HCT116 (cell line): ENCODE measurements at regions not wholly inside any gene's neighbourhood (a gene's known extent, or its start where the extent isn't known, plus 50 kb on each side); places are given as distances from the start of the nearest gene placed in this dataset.

ENCODE experiments used
- ATAC-seq: fragments of 200-7000 bp; cut with Tn5 transposase; 2 replicates; pipeline ENCODE4 v1.9.1; 2020; ENCODE audit warnings: mild to moderate bottlenecking, moderate library complexity
- BruUV-seq: library from RNA; stranded (reverse); fragments of 400-500 nt; replicated peaks from 2 replicates; lab custom pipeline; 2021; lab: Mats Ljungman, UMichigan
- CTCF ChIA-PET: fragments of 300-600 bp; sonication (Branson Sonifier 250); formaldehyde crosslinking; loops from one replicate; lab custom pipeline; 2021; ENCODE audit warnings: antibody characterized with exemption; lab: Charles Lee
- POLR2A ChIA-PET: fragments of 300-600, 350-600 bp; sonication (Branson Sonifier 250); formaldehyde crosslinking; loops from one replicate; lab custom pipeline; 2021; ENCODE audit warnings: antibody characterized with exemption; lab: Charles Lee
- RAD21 ChIA-PET, 2 experiments: fragments of 300-600 bp; sonication (Branson Sonifier 250); formaldehyde crosslinking; loops; one replicate each; lab custom pipeline; 2023; ENCODE audit warnings: low total read pairs in 2 of 2; ENCODE audit not compliant: uncharacterized antibody in 2 of 2, unreplicated experiment in 2 of 2, low non-redundant PET in 1 of 2; lab: Charles Lee
- DNase-seq: peaks from one replicate; pipeline ENCODE4 v3.0.0-alpha.2; 2010; ENCODE audit warnings: low read depth, low spot score
- H2AFZ ChIP-seq: fragments of 200-600 bp; shearing (Covaris generic), sonication (generic); 2 replicates; pipeline ENCODE4 v1.6.1; 2017; ENCODE audit warnings: low read depth, mixed run types, mixed read lengths, antibody characterized with exemption, low read length; ENCODE audit not compliant: poor library complexity, severe bottlenecking
- H3K27ac ChIP-seq: 2 replicates; pipeline ENCODE4 v1.5.1; 2012; ENCODE audit warnings: low read depth, low read length
- H3K27me3 ChIP-seq: fragments of 200-600 bp; sonication (generic); 2 replicates; pipeline ENCODE4 v1.6.1; 2016; ENCODE audit warnings: mixed run types, low read length, mixed read lengths; ENCODE audit not compliant: insufficient read depth
- H3K36me3 ChIP-seq, 2 experiments: fragments of 200-500 bp in 1 of 2; fragments of 200-600 bp in 1 of 2; sonication (Bioruptor generic) in 1 of 2; sonication (generic) in 1 of 2; 2 replicates each; pipeline versions ENCODE4 v1.5.1 to v1.6.1; 2014 to 2016; ENCODE audit warnings: low read length in 2 of 2, inconsistent platforms in 1 of 2, mixed read lengths in 1 of 2, mixed run types in 1 of 2; ENCODE audit not compliant: insufficient read depth in 2 of 2, control insufficient read depth in 1 of 2
- H3K4me1 ChIP-seq, 2 experiments: fragments of 200-600 bp in 1 of 2; sonication (generic) in 1 of 2; 2 replicates each; pipeline versions ENCODE4 v1.5.1 to v1.6.1; 2012 to 2017; ENCODE audit warnings: low read length in 2 of 2, inconsistent platforms in 1 of 2, mild to moderate bottlenecking in 1 of 2, mixed read lengths in 1 of 2, mixed run types in 1 of 2, moderate library complexity in 1 of 2; ENCODE audit not compliant: insufficient read depth in 2 of 2, control insufficient read depth in 1 of 2
- H3K4me2 ChIP-seq: fragments of 200-600 bp; sonication (generic); 2 replicates; pipeline ENCODE4 v1.6.1; 2017; ENCODE audit warnings: mixed run types, low read length, mixed read lengths
- H3K4me3 ChIP-seq, 2 experiments: fragments of 200-600 bp in 1 of 2; sonication (generic) in 1 of 2; replicated peaks in 1 of 2; 2 replicates each; pipeline ENCODE4 v1.5.1; 2011 to 2016; ENCODE audit warnings: low read length in 2 of 2, control low read depth in 1 of 2, low read depth in 1 of 2, mild to moderate bottlenecking in 1 of 2, mixed read lengths in 1 of 2, mixed run types in 1 of 2
- H3K79me2 ChIP-seq: fragments of 200-600 bp; sonication (generic); 2 replicates; pipeline ENCODE4 v1.6.1; 2017; ENCODE audit warnings: mild to moderate bottlenecking, mixed run types, low read length, moderate library complexity, mixed read lengths; ENCODE audit not compliant: insufficient read depth
- H3K9ac ChIP-seq: fragments of 200-600 bp; sonication (generic); 2 replicates; pipeline ENCODE4 v1.6.1; 2016; ENCODE audit warnings: low read length, mixed read lengths
- H3K9me2 ChIP-seq: fragments of 200-600 bp; sonication (generic), shearing (Covaris generic); 2 replicates; pipeline ENCODE4 v1.6.1; 2017; ENCODE audit warnings: mixed run types, mild to moderate bottlenecking, moderate library complexity; ENCODE audit not compliant: insufficient read depth
- H3K9me3 ChIP-seq, 2 experiments: fragments of 200-500 bp in 1 of 2; fragments of 200-600 bp in 1 of 2; sonication (Bioruptor generic) in 1 of 2; sonication (generic) in 1 of 2; 2 replicates each; pipeline ENCODE4 v1.6.1; 2014 to 2017; ENCODE audit warnings: low read length in 2 of 2, mixed read lengths in 2 of 2, inconsistent platforms in 1 of 2, low read depth in 1 of 2, mild to moderate bottlenecking in 1 of 2, mixed run types in 1 of 2, moderate library complexity in 1 of 2; ENCODE audit not compliant: control insufficient read depth in 1 of 2, insufficient read depth in 1 of 2
- H4K20me1 ChIP-seq: fragments of 200-600 bp; sonication (generic), shearing (Covaris generic); 2 replicates; pipeline ENCODE4 v1.6.1; 2017; ENCODE audit warnings: mixed run types, mild to moderate bottlenecking, moderate library complexity; ENCODE audit not compliant: insufficient read depth
- ATF3 ChIP-seq: IDR thresholded peaks from 2 replicates; pipeline ENCODE4 v1.6.1; 2012
- CBX3 ChIP-seq: IDR thresholded peaks from 2 replicates; pipeline ENCODE4 v1.6.1; 2012; ENCODE audit warnings: low read depth
- CEBPB ChIP-seq: IDR thresholded peaks from 2 replicates; pipeline ENCODE4 v1.6.1; 2012; ENCODE audit warnings: low read depth
- CTCF ChIP-seq, 3 experiments: fragments of 200-600 bp in 1 of 3; sonication (generic) in 1 of 3; IDR thresholded peaks in 2 of 3; conservative IDR thresholded peaks in 1 of 3; 2 replicates each; pipeline ENCODE4 v1.5.1; 2012 to 2017; ENCODE audit warnings: low read depth in 2 of 3, low read length in 2 of 3, antibody characterized with exemption in 1 of 3, borderline replicate concordance in 1 of 3, control low read depth in 1 of 3, mild to moderate bottlenecking in 1 of 3, mixed read lengths in 1 of 3, mixed run types in 1 of 3, moderate library complexity in 1 of 3; ENCODE audit not compliant: insufficient read depth in 1 of 3
- EGR1 ChIP-seq: IDR thresholded peaks from 2 replicates; pipeline ENCODE4 v1.6.1; 2012; ENCODE audit warnings: low read depth
- ELF1 ChIP-seq: IDR thresholded peaks from 2 replicates; pipeline ENCODE4 v1.6.1; 2012; ENCODE audit warnings: low read depth, borderline replicate concordance
- EZH2phosphoT487 ChIP-seq: fragments of 200-600 bp; IDR thresholded peaks from 2 replicates; pipeline ENCODE4 v1.6.1; 2018; ENCODE audit warnings: antibody characterized with exemption, borderline replicate concordance
- RAD21 ChIP-seq: IDR thresholded peaks from 2 replicates; pipeline ENCODE4 v1.6.1; 2012; ENCODE audit warnings: low read depth, mild to moderate bottlenecking
- SP1 ChIP-seq: IDR thresholded peaks from 2 replicates; pipeline ENCODE4 v1.6.1; 2012; ENCODE audit warnings: low read depth
- TCF7L2 ChIP-seq: IDR thresholded peaks from 2 replicates; pipeline ENCODE4 v1.7.0; 2011; ENCODE audit warnings: borderline replicate concordance, inconsistent platforms; ENCODE audit not compliant: insufficient read depth, insufficient read length; ENCODE audit errors: extremely low read depth
- YY1 ChIP-seq: IDR thresholded peaks from 2 replicates; pipeline ENCODE4 v1.6.1; 2011; ENCODE audit warnings: low read length, low read depth, moderate library complexity, mild to moderate bottlenecking; ENCODE audit not compliant: insufficient replicate concordance; ENCODE audit errors: extremely low read depth
- ZNF274 ChIP-seq: fragments of 200-500 bp; sonication (Bioruptor generic); IDR thresholded peaks from 2 replicates; pipeline ENCODE4 v1.6.1; 2014; ENCODE audit warnings: mild to moderate bottlenecking, low read depth, low read length, inconsistent platforms
- intact Hi-C: fragments of 100-400 bp; cut with micrococcal nuclease; formaldehyde crosslinking; loops from 2 replicates; pipeline ENCODE4 v1.10.0; 2022
- TF ChIP-seq, protein P1 (sequence below): IDR thresholded peaks from 2 replicates; pipeline ENCODE4 v1.6.1; 2012; ENCODE audit warnings: low read depth
- TF ChIP-seq, protein P2 (sequence below): IDR thresholded peaks from 2 replicates; pipeline ENCODE4 v1.6.1; 2012

GRCh38 chr1:213572912-213573647, 414.7 kb upstream of the PROX1 start (continued):
- TF ChIP-seq CTCF (IDR thresholded peaks at IDR 0.05 in 2 of 3, conservative IDR thresholded peaks at IDR 0.05 in 1 of 3; ENCODE audit: borderline replicate concordance in 1 of 3, insufficient read depth in 1 of 3, low read depth in 2 of 3, low read length in 2 of 3): no peak

GRCh38 chr1:213573648-213574009, 414.1 kb upstream of the PROX1 start:
- no TSS peak for BruUV-seq
- H3K9me3 ChIP-seq: no peaks in the 10 kb centered on the region
- no peaks in the 10 kb centered on the region for H4K20me1 ChIP-seq
- no peak overlapping the region for H3K4me2 ChIP-seq
- H3K4me3 ChIP-seq: no peak overlapping the region
- DNase-seq: no peak
- H3K9me2 ChIP-seq: no peaks in the 10 kb centered on the region
- H2AFZ ChIP-seq: no peak overlapping the region
- no peaks in the 10 kb centered on the region for H3K36me3 ChIP-seq
- intact Hi-C loops: no loop called here
- H3K79me2 ChIP-seq: no peaks in the 10 kb centered on the region
- no peak for ATAC-seq
- peaks cover 0 to 21% of the 10 kb centered on the region in 2 experiments; a peak in 2 of 4 replicates for H3K4me1 ChIP-seq
- RAD21 ChIA-PET: no interaction called here
- no peak overlapping the region for H3K27ac ChIP-seq
- POLR2A ChIA-PET: no interaction called here
- no peak overlapping the region for H3K9ac ChIP-seq
- H3K27me3 ChIP-seq: peaks cover 7% of the 10 kb centered on the region; the same call in 1 of the 2 replicates
- CTCF ChIA-PET: no interaction called here
- TF ChIP-seq CEBPB (no peak), CBX3 (no peak), EGR1 (no peak), EZH2phosphoT487 (no peak), ATF3 (no peak), ZNF274 (no peak), SP1 (no peak), TCF7L2 (no peak), RAD21 (no peak), CTCF (IDR thresholded peaks at IDR 0.05 in 2 of 3, conservative IDR thresholded peaks at IDR 0.05 in 1 of 3; ENCODE audit: borderline replicate concordance in 1 of 3, insufficient read depth in 1 of 3, low read depth in 2 of 3, low read length in 2 of 3) (no peak), YY1 (no peak), ELF1 (no peak)
- TF ChIP-seq, protein P1, sequence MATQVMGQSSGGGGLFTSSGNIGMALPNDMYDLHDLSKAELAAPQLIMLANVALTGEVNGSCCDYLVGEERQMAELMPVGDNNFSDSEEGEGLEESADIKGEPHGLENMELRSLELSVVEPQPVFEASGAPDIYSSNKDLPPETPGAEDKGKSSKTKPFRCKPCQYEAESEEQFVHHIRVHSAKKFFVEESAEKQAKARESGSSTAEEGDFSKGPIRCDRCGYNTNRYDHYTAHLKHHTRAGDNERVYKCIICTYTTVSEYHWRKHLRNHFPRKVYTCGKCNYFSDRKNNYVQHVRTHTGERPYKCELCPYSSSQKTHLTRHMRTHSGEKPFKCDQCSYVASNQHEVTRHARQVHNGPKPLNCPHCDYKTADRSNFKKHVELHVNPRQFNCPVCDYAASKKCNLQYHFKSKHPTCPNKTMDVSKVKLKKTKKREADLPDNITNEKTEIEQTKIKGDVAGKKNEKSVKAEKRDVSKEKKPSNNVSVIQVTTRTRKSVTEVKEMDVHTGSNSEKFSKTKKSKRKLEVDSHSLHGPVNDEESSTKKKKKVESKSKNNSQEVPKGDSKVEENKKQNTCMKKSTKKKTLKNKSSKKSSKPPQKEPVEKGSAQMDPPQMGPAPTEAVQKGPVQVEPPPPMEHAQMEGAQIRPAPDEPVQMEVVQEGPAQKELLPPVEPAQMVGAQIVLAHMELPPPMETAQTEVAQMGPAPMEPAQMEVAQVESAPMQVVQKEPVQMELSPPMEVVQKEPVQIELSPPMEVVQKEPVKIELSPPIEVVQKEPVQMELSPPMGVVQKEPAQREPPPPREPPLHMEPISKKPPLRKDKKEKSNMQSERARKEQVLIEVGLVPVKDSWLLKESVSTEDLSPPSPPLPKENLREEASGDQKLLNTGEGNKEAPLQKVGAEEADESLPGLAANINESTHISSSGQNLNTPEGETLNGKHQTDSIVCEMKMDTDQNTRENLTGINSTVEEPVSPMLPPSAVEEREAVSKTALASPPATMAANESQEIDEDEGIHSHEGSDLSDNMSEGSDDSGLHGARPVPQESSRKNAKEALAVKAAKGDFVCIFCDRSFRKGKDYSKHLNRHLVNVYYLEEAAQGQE: no peak
- TF ChIP-seq, protein P2, sequence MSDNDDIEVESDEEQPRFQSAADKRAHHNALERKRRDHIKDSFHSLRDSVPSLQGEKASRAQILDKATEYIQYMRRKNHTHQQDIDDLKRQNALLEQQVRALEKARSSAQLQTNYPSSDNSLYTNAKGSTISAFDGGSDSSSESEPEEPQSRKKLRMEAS: no peak
